ENCODE measurements at regions not wholly inside any gene's neighbourhood (a gene's known extent, or its start where the extent isn't known, plus 50 kb on each side); places are given as distances from the start of the nearest gene placed in this dataset.

DNA sequence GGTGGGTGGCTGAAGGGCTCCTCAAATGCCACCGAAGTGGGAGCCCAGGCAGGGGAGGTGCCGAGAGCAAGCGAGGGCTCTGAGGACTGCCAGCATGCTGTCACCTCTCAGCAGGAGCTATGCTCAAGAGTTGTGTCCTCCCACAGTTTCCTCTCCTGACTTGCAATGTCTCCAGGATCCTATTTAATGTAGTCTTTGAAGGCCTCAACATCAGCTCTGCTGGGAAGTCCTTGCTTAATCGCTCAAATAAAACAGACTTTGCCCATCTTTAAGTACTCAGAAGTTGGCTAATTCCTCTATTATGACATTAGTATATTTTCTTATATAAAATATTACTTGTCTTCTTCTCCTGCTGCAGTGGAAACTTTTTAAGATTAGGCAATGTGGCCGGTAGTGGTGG, 154.2 kb upstream of the NRIP1 start:
- TF ChIP-seq, protein P1, sequence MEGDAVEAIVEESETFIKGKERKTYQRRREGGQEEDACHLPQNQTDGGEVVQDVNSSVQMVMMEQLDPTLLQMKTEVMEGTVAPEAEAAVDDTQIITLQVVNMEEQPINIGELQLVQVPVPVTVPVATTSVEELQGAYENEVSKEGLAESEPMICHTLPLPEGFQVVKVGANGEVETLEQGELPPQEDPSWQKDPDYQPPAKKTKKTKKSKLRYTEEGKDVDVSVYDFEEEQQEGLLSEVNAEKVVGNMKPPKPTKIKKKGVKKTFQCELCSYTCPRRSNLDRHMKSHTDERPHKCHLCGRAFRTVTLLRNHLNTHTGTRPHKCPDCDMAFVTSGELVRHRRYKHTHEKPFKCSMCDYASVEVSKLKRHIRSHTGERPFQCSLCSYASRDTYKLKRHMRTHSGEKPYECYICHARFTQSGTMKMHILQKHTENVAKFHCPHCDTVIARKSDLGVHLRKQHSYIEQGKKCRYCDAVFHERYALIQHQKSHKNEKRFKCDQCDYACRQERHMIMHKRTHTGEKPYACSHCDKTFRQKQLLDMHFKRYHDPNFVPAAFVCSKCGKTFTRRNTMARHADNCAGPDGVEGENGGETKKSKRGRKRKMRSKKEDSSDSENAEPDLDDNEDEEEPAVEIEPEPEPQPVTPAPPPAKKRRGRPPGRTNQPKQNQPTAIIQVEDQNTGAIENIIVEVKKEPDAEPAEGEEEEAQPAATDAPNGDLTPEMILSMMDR (IDR thresholded peaks at IDR 0.05; ENCODE audit: borderline replicate concordance, extremely low read depth, low read length, poor library complexity, severe bottlenecking): no peak
- no peak for TF ChIP-seq EZH2 (IDR thresholded peaks at IDR 0.05; ENCODE audit: borderline replicate concordance, low read depth, low read length, severe bottlenecking)

Measured in DND-41 (cell line).